ENCODE measurements at regions not wholly inside any gene's neighbourhood (a gene's known extent, or its start where the extent isn't known, plus 50 kb on each side); places are given as distances from the start of the nearest gene placed in this dataset.
A peak's percentile ranks its signal among the peaks of the same experiment; 100 is the strongest.

DNA sequence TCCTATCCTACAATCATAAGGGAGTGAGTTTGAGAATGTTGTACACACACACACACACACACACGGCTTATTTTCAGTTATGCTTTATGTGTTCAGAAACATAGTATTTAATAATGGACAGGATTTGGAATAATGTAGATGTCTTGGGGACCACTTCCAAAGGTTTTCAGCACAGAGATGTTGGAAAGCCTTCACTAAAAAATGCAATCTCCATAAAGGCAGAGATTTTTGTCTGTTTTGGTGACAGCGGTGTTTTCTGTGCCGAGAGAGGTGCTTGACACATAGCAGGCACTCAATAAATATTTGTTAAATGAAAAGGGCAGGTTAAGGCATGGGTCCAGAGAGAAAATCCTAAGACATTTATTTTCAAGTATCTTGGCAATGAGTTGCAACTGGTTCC, 428.2 kb upstream of the RGMA start:
- DNase-seq: no peak

DNA sequence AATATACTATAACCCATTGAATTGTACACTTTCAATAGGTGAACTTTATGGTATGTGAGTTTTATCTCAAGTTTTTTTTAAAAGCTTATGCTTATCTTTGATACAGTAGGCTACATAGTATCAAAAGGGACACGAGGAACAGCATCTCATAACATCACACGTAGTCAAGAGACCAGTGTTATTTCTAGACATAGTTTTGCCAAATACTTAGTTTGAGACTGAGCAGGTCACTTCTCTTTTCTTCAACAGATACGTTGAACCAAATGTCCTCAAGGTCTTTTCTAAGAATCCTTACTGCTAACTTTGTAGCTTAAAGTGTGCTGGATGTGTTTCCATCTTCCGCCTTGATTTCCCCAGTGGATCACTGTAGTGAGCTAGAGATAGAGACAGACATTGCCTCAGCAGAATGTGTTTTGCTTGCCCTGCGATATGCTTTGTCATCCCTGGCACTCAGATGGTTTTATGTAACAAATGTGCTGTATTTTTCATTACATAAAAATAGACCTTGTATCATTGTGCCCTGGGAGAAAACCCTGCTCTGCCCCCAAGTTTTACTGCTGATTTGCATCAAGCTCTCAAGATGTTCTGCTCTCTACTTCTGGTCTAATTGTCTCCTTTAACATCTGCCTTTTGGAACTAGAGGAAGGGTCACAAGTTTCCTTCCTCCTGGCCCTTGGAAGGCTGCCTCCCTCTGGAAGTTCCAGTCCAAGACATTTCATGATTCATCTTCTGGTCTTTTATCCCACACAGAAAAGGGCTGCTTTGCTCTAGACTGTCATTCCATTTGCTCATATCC, 426.4 kb upstream of the RGMA start:
- DNase-seq: no peak

DNA sequence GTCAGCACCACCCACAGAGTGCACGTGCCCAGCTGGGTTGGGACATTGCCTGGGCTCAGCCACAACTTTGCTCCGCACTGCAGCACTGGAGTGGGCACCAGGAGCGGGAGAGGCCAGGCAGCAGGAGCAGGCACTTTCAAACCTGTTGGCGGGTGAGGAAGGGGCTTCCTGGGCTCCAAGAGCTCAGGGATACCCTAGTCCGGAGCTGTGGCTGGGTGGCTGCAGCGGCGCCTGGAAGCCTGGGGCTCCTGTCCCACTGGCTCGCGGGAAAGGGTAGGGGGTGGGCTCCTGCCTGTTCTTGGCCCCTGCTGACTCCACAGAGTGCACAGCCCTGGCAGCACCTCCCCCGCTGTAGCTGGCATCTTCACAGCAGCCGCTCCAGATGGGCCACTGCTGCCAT, 417.6 kb upstream of the RGMA start:
- DNase-seq: no peak

DNA sequence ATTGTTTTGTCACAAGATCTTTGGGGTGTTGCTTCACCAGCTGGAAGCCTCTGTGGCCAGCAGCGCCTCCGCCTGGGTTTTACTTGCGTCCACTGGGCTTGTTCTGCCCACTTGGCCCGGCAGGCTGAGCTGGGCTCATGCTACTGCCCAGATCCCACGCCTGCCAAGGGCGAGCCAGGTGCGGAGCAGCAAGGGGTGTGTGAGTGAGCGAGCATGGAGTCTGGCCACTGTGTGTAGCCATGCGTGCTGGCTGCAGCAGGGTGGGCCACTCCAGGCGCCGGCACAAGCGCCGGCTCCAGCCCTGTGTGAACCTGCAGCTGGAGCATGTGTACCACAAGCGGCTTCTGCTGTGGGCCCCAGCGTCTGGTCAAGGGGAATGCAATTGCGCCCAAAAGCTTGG, 416.5 kb upstream of the RGMA start:
- DNase-seq: no peak

DNA sequence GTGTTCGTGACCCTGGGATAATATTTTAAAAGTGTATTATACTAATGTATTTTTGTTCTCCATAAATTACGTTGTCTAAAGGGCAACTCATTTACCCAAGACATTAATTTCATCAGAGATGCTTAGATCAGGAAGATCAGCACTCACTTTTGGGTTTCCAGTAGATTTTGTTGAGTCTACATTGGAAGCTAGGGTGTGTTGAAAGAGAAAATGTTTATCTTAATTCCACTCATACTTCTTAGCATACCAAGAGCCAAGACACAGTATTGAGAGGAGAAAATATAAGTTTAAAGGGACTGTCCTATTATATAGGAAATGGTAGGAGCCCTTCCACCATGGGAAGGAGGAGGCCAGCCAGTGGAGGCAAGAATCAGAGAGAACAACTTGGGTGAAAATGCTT, 412.9 kb upstream of the RGMA start:
- DNase-seq: no peak

DNA sequence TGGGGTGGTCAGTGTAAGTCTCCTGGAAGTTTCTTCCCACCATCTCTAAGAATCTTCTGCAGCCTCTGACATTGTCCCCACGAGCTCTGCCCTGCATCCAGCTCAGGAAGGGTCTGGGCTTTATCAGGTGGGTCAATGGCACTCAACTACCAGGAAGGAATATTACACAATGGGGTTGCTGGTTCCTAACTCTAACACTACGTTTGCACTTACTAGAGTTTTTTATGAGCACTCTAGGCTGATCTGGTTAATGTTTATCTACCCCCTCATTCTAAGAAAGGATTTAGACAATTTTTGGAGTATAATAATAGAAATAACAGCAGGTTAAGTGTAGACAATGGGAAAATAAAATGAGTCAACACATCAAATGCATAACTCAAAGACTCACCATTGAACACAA, 411.1 kb upstream of the RGMA start:
- no peak for DNase-seq

DNA sequence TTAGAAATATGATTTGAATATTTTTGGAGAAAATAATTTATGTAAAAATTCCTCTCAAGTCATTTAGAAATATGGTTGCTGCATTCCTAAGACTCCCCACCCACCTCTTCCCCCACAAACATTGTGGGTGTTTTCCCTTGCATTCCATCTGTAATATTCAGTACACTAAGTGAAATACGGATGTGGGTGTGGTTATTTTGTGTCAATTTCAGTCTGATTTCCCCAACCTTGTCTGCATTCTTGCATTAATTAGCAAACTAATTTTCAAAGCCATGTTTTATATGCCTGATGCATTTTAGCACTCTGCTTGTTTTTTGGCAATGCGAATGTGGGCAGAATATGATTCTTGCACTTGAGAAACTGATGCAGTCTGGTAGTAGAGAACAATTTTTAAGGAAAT, 408.3 kb upstream of the RGMA start:
- DNase-seq: no peak

DNA sequence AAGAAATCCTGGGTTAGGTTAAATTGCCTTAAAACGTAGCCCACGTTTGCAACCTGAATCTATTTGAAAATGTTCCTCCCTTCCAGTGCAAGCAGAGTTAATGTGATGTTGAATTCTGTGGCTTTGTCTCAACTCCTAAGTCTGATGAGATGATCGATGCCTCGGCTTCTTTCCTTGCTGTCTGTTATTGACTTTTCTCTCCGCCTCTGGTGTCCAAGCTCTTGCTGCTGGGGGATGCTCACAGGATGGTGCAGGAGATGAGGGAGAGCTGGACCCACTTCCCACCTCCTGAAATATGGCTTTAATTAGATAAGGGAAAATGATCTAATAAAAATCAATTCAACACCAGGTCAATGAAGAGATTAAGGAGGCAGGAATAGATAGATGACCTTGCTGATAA, 407.9 kb upstream of the RGMA start:
- no peak for DNase-seq

DNA sequence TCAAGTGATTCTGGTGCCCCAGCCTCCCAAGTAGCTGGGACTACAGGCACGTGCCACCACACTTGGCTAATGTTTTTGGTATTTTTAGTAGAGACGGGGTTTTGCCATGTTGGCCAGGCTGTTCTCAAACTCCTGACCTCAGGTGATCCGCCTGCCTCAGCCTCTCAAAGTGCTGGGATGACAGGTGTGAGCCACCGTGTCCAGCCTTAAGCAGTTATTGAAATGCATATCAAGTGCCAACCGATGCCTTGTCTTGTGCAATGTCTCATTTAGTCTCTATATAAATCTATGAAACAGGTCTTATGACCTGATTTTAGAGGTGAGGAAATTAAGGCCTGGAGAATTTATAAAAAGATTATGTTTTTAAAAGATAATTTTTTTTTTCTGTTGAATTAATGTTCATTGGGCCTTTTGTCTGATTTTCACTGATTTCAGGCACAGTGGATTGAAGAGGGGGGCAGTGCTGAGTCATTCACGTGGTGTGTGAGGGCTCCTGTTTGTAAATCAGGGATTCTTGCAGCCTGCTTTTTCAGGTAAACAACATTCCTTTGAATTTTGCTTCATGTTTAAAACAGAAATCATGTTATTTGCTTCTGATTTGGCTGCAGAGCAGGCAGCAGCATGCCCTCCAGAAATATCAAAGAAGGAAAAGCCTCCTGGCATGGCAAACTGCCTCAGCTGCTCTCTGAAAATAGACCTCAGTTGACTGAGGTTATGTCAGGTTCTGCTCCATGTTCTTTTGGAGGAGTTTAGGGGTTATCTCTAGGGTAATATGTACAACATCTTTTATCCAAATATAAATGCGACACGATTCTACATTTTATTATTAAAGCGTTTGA, 407.0 kb upstream of the RGMA start:
- no peak for DNase-seq

DNA sequence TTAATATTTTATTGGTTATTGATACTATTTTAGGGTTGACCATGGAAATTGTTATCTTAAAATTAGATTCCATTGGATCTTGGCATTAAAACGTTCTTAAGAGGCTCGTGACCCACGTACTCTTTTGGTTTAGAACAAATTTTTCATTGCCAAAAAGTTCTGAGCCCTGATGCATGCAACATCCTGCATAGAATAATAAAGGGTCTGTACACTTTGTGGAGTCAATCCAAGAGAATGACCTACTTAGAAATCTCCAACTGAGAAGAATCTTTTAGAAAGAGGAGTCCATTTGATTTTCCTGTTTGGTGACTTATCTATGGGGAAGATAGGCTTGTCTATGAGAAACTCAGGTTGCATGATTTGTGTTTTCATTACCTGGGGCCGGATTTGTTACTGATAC, 404.2 kb upstream of the RGMA start:
- no peak for DNase-seq

DNA sequence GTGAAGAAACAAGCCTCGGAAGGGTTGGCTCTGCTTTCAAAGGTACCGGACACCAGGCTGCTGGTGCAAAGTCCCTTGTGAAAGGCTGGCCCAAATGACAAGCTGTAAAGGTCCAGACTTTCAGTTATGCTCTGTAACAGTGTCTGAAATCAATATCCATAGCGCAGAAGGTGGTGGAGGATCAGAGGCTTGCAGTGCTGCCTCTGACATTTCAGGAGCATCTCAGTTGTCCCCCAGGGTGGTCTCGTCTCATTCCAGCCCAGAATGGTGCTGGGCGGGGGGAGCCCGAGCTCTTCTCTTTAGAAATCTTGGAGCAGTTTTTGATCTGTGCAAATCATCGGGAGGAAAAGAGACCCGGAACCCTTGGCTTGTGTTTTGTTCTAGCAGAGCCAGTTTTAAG, 402.3 kb upstream of the RGMA start:
- no peak for DNase-seq

DNA sequence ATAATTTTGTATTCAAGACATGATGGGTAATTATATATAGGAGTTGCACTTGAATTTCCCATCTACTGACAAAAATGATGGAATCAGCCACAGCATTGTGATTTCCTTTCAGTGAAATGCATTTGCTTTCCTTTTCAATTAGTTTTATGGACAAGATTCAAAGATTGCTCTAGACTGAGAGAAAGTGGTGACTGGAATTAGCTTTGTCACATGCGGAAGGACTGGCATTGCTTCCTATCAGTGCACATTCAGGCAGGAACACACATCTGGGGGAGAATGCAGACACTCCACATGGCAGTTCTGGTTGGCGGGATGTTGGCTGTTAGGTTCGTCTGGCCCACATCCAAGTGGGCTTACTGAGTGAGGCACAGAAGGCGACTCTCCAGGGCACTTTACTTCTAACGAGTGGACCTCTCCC, 399.3 kb upstream of the RGMA start:
- DNase-seq: peak; percentile 25

DNA sequence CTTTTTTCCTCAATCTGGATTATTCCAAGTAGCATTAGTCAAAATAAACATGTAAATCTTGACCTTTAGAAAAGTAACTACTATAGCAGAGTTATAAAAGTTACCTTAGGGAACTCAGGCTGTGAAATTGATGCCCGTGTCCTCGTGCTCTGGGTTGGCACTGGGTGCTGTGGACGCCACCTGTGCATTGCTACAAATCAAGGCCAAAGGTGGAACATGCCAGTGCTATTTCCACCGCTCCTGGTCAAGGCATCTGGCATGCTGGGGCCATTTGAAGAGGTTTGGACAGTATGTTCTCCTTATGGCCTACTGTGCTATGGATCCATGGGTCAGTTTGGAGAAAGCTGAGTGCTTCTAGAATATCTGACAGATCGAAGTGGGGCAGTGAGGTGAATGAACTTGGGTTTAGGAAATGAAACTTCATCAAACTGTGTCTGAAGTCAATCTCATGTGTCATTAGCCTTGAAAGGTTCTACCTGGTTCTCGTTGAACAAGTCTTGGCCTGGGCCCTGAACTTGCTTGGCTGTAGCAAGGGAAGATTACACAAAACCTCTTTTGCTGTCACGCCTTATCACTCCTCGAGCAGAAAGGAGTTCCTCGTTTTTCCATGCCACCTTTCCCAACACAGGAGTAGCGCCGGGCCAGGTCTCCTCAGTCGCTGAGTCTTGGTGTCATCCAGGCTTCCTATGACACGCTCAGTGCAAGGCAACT, 397.6 kb upstream of the RGMA start:
- no peak for DNase-seq

DNA sequence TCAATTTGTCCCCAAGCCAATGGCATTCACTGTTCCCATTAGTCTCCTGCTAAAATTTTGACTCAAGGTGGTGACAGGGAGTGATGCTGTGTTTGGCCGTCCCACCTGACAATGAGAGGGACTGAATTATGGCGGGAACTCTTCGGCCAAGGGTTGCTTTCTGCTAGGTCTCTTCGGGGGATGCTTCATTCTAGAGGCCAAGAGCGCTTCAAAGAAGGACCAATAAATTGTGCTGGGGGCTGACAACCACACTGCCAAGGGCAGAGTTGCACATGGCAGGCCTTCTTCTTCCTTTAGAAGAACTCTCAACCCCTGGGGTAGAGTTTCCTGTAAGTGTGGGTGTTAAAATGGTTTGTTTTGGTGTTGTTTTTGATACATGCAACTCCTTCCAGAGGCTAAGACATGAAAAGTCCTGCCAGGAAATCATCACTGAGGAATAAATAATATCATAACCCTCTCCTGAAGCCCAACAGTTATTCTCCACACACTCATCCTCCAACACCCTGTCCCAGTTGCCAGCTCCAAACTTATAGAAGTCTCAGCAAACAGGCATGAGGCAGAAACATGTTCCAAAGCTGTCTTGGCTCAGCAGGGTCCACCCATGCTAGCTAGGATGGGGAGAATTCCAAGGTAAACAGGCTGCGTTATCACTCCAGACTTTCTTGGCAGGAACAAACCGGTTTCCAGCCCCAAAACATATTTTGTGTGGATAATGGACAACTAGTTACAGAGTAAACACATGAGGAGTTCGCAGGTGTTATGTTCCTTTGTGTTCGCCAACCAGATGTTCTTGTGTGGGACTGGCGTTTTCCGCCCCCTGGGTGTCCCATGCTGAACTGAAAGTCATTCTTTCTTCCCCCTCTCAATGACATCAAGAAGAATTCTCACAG, 396.7 kb upstream of the RGMA start:
- DNase-seq: peak; percentile 37

DNA sequence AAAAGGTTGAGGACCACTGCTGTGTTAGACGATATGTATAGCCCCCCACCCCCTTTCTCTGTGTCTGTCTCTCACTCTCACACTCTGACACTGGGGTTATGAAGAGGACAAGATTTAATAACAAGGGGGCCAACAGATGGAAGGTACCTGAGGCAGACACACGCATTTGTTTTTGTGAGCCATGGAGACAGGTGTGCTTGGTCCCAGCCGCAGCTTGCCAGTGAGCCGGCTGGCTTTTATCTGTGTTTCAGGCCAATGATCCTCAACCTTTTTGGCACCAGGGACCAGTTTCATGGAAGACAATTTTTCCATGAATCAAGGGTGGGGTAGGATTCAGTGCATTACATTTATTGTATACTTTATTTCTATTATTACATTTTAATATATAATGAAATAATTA, 394.9 kb upstream of the RGMA start:
- DNase-seq: no peak

DNA sequence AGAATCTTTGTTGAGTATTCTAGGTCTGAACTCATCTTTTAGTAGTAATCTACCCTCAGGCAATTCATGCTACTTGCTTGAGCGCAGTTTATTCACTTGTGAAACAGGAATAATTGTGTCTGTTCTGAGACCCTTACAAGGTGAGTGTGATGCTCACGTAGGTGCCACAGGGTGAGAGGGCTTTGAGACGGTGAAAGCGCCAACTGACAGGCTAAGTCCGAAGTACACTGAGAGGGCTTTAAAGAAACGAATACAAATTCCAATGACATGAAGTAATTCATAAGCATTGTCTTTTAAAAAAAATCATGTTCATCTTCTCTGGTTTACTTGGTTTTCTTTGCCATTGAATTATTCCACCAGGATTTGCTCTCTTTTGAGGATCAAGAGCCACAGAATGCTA, 393.7 kb upstream of the RGMA start:
- no peak for DNase-seq

DNA sequence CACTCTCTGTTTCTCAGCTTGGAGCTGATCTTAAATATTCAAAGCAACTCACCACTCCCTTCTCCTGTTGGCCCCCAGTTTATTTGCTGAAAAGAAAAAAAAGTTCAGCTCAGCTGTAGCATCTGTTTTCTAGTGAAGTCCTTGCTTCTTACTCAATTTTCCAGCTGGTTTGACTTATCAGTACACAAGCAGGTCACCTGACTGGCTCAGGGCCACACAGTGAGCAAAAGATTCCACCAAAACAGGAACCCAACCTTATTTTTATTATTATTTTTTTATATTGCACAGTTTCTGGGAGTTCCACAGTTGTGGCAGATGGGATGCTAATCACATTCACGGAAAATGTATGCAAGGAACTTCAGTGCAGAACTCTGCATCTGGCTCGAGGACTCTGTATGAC, 390.7 kb upstream of the RGMA start:
- no peak for DNase-seq

DNA sequence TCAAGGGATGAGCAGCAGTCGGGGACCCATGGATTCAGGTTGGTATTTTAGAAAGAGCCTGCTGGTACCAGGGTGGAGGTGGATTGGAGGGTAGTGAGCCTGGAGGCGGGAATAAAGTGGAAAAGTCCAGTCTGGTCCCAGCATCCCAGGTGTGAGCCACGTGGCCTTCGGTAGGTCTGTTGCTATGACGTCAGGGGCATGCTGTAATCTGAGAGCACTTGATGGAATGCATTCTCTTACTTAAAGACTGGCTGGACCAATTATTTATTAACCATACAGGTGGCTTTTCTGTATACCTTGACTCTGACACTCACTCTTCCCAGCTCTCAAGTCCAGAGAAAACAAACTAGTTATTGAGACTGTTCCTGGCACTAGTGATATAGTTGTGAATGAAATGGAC, 389.9 kb upstream of the RGMA start:
- DNase-seq: no peak

DNA sequence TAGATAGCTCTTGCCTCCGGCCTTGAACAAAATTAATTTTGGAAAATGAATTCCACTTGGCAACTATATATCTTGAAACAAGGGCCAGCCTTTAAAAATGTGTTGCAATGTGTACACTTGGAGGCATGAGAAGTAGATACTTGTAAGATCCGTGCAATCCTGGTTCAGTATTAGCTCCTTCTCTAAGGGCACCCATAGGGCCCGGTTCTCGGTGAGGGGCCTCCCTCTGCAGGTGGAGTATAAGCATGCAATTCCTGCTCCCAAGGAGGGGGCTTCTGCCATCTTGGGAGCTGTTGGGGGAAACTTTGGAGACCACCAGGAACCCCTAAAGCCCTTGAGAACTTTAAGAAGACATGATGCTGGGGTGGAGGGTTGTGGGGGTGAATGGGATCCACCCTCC, 388.7 kb upstream of the RGMA start:
- DNase-seq: no peak

DNA sequence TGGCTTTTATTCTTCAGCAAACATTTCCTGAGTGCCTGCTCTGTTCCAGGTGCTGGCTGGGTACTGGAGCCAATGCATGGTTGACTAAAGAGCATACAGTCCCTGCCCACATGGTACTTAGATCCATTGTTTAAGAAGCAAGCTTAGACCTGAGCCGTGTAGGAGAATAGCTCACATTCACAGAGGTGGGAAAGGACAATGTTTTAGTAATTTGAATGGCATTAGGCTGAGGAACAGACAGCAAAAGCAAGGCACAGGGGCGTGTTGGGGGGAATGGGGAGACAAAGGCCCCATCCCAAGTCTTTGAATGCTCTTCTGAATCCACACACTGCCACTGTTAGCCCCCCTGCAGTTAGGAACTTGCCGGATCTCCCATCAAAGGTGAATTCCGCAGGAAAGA, 388.2 kb upstream of the RGMA start:
- DNase-seq: no peak

DNA sequence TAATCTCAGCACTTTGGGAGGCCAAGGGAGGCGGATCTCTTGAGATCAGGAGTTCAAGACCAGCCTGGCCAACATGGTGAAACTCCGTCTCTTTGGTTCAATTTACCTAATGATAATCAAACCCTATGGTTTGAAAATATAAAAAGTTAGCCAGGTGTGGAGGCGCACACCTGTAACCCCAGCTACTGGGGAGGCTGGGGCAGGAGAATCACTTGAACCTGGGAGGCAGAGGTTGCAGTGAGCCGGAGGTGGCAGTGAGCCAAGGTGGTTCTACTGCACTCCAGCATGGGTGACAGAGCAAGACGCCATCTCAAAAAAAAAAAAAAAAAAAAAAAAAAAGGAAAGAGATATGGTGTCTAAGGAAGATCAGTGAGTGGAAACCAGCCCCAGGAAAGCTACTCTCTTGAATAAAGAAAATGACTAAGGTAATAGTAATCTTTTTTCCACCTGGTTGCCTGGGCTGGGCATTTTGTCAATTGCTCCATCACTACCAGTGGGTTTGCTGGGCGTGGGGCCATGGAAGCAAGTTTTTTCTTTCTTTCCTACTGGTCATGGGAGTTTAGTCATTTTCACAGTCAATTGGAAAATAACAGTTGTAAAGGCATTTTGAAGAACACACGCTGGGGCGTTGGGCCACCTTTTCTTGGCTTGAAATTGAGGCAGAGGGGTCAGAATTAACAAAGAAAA, 387.6 kb upstream of the RGMA start:
- no peak for DNase-seq

DNA sequence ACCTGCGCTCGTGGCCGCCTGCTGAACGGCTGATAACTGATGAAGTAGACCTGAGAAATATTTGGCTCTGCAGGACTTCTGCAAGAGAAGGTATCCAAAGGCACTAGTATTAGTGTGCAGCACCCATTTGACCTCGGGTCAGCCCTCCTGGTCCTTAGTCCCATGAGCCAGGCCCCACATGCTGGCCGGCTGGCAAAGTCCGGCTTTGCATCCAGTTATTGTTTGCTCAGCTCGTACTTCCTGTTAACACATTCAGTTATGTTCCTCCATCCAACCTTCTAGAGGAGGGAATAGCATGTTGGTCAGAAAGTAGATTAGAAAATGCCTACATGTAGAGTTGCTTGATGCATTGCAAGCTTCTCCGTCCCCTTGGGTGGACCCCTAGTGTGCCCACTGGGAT, 385.7 kb upstream of the RGMA start:
- DNase-seq: no peak
